ENCODE measurements at regions not wholly inside any gene's neighbourhood (a gene's known extent, or its start where the extent isn't known, plus 50 kb on each side); places are given as distances from the start of the nearest gene placed in this dataset.

DNA sequence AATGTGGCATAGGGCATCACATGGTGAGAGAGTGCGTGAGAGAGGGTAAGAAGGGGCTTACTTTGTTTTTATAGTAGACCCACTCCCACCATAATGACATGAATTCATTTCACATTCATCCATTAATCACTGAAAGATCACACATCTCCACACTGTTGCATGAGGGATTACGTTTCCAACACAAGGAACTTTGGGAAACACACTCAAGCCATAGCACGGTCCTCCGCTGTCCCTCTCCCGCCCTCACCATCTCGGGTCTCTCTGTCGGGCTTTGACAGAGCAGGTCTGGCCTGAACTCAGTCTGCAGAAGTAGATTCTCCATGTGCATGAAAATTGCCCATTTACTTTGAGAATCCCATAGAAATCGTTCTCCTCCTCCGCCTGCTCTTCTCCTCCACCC, 312.2 kb downstream of the MATN1 start:
- no peaks in the 10 kb centered on the region for H3K27me3 ChIP-seq (ENCODE audit: insufficient read depth, low read depth, low read length)
- H3K36me3 ChIP-seq (ENCODE audit: insufficient read depth, low read length), result no peaks in the 10 kb centered on the region
- no peaks in the 10 kb centered on the region for H3K9me2 ChIP-seq (ENCODE audit: insufficient read depth, low read length)
- no peak overlapping the region for H2AFZ ChIP-seq (ENCODE audit: low read depth, low read length)
- no peak overlapping the region for H3K27ac ChIP-seq (ENCODE audit: low read length)
- H3K4me2 ChIP-seq (ENCODE audit: low read length), result no peak overlapping the region
- no peaks in the 10 kb centered on the region for H3K79me2 ChIP-seq (replicated peaks; ENCODE audit: insufficient read depth, low read length)
- no peaks in the 10 kb centered on the region for H3F3A ChIP-seq (ENCODE audit: insufficient read depth, low read length, poor library complexity, severe bottlenecking)
- H4K20me1 ChIP-seq (ENCODE audit: insufficient read depth), result no peaks in the 10 kb centered on the region
- no peaks in the 10 kb centered on the region for H3K9me3 ChIP-seq (ENCODE audit: low read length)
- no peak overlapping the region for H3K9ac ChIP-seq (ENCODE audit: low read length)
- no peak overlapping the region for H3K4me3 ChIP-seq (ENCODE audit: low read length)
- no peak for TF ChIP-seq EP300 (conservative IDR thresholded peaks at IDR 0.05; ENCODE audit: poor library complexity, severe bottlenecking)
- no peak for TF ChIP-seq TAF1 (IDR thresholded peaks at IDR 0.05; ENCODE audit: low read depth)
- TF ChIP-seq POLR2AphosphoS5 (IDR thresholded peaks at IDR 0.05), result no peak
- TF ChIP-seq EZH2 (IDR thresholded peaks at IDR 0.05; ENCODE audit: borderline replicate concordance, insufficient read depth, low read length, poor library complexity, severe bottlenecking), result no peak
- no peak for TF ChIP-seq SMC3 (conservative IDR thresholded peaks at IDR 0.05; ENCODE audit: poor library complexity)
- TF ChIP-seq RAD21 (conservative IDR thresholded peaks at IDR 0.05), result no peak
- TF ChIP-seq, protein P1, sequence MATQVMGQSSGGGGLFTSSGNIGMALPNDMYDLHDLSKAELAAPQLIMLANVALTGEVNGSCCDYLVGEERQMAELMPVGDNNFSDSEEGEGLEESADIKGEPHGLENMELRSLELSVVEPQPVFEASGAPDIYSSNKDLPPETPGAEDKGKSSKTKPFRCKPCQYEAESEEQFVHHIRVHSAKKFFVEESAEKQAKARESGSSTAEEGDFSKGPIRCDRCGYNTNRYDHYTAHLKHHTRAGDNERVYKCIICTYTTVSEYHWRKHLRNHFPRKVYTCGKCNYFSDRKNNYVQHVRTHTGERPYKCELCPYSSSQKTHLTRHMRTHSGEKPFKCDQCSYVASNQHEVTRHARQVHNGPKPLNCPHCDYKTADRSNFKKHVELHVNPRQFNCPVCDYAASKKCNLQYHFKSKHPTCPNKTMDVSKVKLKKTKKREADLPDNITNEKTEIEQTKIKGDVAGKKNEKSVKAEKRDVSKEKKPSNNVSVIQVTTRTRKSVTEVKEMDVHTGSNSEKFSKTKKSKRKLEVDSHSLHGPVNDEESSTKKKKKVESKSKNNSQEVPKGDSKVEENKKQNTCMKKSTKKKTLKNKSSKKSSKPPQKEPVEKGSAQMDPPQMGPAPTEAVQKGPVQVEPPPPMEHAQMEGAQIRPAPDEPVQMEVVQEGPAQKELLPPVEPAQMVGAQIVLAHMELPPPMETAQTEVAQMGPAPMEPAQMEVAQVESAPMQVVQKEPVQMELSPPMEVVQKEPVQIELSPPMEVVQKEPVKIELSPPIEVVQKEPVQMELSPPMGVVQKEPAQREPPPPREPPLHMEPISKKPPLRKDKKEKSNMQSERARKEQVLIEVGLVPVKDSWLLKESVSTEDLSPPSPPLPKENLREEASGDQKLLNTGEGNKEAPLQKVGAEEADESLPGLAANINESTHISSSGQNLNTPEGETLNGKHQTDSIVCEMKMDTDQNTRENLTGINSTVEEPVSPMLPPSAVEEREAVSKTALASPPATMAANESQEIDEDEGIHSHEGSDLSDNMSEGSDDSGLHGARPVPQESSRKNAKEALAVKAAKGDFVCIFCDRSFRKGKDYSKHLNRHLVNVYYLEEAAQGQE (IDR thresholded peaks at IDR 0.05; ENCODE audit: borderline replicate concordance), result no peak

DNA sequence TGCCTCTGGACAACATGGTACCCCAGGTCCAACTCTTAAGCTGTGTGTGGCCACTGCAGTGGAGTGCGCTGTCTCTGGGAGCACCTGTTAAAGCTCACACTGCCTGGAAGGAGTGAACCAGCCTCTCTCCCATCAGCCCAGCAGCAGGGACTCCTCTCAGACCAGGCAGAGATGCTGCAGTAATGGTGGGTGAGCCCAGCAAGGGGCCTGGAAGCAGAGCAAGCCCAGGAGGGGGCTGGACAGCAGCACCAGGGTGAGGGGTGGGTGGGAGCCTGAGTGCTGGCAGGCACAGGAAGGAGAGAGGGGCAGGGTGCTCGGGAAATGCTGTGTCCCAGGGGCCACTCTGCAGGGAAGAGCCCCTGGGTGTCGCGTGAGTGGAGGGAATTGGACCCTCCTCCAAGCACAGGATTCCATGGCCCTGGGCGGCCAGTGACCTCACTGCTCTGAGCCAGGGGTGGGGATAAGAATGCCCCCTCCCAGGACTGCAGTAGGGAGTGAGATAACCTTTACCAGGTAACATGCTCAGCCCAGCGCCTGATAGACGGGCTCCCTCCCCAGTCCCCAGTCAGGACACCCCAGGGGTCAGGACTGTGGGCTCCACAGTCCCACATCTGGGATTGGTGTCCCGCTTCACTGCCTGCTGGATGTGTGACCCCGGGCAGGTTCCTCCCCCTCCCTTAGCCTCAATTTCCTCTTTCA, 313.1 kb downstream of the MATN1 start:
- Histone ChIP-seq H3K4me3 (ENCODE audit: low read length) (no peak overlapping the region), H3K79me2 (replicated peaks; ENCODE audit: insufficient read depth, low read length) (no peaks in the 10 kb centered on the region), H3F3A (ENCODE audit: insufficient read depth, low read length, poor library complexity, severe bottlenecking) (no peaks in the 10 kb centered on the region), H3K36me3 (ENCODE audit: insufficient read depth, low read length) (no peaks in the 10 kb centered on the region), H3K27ac (ENCODE audit: low read length) (no peak overlapping the region), H3K4me2 (ENCODE audit: low read length) (no peak overlapping the region), H3K9me3 (ENCODE audit: low read length) (no peaks in the 10 kb centered on the region), H4K20me1 (ENCODE audit: insufficient read depth) (no peaks in the 10 kb centered on the region), H3K27me3 (ENCODE audit: insufficient read depth, low read depth, low read length) (no peaks in the 10 kb centered on the region), H3K9ac (ENCODE audit: low read length) (no peak overlapping the region), H3K9me2 (ENCODE audit: insufficient read depth, low read length) (no peaks in the 10 kb centered on the region), H2AFZ (ENCODE audit: low read depth, low read length) (no peak overlapping the region)
- no peak for TF ChIP-seq POLR2AphosphoS5 (IDR thresholded peaks at IDR 0.05)
- TF ChIP-seq RAD21 (conservative IDR thresholded peaks at IDR 0.05), result no peak
- TF ChIP-seq, protein P1 (IDR thresholded peaks at IDR 0.05; ENCODE audit: borderline replicate concordance), result no peak
- no peak for TF ChIP-seq SMC3 (conservative IDR thresholded peaks at IDR 0.05; ENCODE audit: poor library complexity)
- TF ChIP-seq, protein P2, sequence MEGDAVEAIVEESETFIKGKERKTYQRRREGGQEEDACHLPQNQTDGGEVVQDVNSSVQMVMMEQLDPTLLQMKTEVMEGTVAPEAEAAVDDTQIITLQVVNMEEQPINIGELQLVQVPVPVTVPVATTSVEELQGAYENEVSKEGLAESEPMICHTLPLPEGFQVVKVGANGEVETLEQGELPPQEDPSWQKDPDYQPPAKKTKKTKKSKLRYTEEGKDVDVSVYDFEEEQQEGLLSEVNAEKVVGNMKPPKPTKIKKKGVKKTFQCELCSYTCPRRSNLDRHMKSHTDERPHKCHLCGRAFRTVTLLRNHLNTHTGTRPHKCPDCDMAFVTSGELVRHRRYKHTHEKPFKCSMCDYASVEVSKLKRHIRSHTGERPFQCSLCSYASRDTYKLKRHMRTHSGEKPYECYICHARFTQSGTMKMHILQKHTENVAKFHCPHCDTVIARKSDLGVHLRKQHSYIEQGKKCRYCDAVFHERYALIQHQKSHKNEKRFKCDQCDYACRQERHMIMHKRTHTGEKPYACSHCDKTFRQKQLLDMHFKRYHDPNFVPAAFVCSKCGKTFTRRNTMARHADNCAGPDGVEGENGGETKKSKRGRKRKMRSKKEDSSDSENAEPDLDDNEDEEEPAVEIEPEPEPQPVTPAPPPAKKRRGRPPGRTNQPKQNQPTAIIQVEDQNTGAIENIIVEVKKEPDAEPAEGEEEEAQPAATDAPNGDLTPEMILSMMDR (IDR thresholded peaks at IDR 0.05; ENCODE audit: poor library complexity, severe bottlenecking), result no peak
- TF ChIP-seq TAF1 (IDR thresholded peaks at IDR 0.05; ENCODE audit: low read depth), result no peak
- TF ChIP-seq MXI1 (conservative IDR thresholded peaks at IDR 0.05; ENCODE audit: poor library complexity, severe bottlenecking), result no peak
- no peak for TF ChIP-seq EP300 (conservative IDR thresholded peaks at IDR 0.05; ENCODE audit: poor library complexity, severe bottlenecking)
- no peak for TF ChIP-seq EZH2 (IDR thresholded peaks at IDR 0.05; ENCODE audit: borderline replicate concordance, insufficient read depth, low read length, poor library complexity, severe bottlenecking)

Data from neural cell (in vitro differentiated cells).